ENCODE measurements at regions not wholly inside any gene's neighbourhood (a gene's known extent, or its start where the extent isn't known, plus 50 kb on each side); places are given as distances from the start of the nearest gene placed in this dataset.

GRCh38 chr9:30661925-30662324, 1722.5 kb upstream of the ACO1 start:
- no peak for TF ChIP-seq EZH2 (IDR thresholded peaks at IDR 0.05; ENCODE audit: borderline replicate concordance, low read length)
- TF ChIP-seq CTCF (IDR thresholded peaks at IDR 0.05; ENCODE audit: low read length) = no peak
